ENCODE measurements at regions not wholly inside any gene's neighbourhood (a gene's known extent, or its start where the extent isn't known, plus 50 kb on each side); places are given as distances from the start of the nearest gene placed in this dataset.

- Mint-ChIP-seq H3K27ac (no peak overlapping the region), H3K4me3 (no peak overlapping the region), H3K27me3 (no peaks in the 10 kb centered on the region), H3K9me3 (ENCODE audit: insufficient read depth) (no peaks in the 10 kb centered on the region), H3K4me1 (no peaks in the 10 kb centered on the region)
- ChIA-PET POLR2A (no interaction called here), CTCF (interaction anchor here (0.7 kb wide), 1 partner anchor 81 kb away, joined by 3 read pairs; no protein-coding TSS in a partner anchor)
- no peaks in the 10 kb centered on the region for H3K79me2 ChIP-seq (ENCODE audit: control insufficient read depth, insufficient read depth, low read length)
- no peaks in the 10 kb centered on the region for H3K4me1 ChIP-seq (ENCODE audit: control insufficient read depth in 2 of 2, insufficient read depth in 2 of 2, low read length in 2 of 2)
- no peaks in the 10 kb centered on the region for H3K27me3 ChIP-seq (replicated peaks in 1 of 4; ENCODE audit: control extremely low read depth in 1 of 4, control insufficient read depth in 3 of 4, insufficient read depth in 4 of 4, low read length in 3 of 4)
- WGBS (ENCODE audit: insufficient coverage) = 94% methylated on average over 2 of the region's 3 CpGs
- no peaks in the 10 kb centered on the region for H3K9me3 ChIP-seq (ENCODE audit: control extremely low read depth in 1 of 3, control insufficient read depth in 2 of 3, insufficient read depth in 1 of 3, low read length in 2 of 3)
- H3K9ac ChIP-seq (ENCODE audit: low read length) = no peak overlapping the region
- no peak for TF ChIP-seq EZH2 (IDR thresholded peaks at IDR 0.05; ENCODE audit: borderline replicate concordance, insufficient read depth, low read depth, low read length, poor library complexity, severe bottlenecking)
- TF ChIP-seq, protein P1, sequence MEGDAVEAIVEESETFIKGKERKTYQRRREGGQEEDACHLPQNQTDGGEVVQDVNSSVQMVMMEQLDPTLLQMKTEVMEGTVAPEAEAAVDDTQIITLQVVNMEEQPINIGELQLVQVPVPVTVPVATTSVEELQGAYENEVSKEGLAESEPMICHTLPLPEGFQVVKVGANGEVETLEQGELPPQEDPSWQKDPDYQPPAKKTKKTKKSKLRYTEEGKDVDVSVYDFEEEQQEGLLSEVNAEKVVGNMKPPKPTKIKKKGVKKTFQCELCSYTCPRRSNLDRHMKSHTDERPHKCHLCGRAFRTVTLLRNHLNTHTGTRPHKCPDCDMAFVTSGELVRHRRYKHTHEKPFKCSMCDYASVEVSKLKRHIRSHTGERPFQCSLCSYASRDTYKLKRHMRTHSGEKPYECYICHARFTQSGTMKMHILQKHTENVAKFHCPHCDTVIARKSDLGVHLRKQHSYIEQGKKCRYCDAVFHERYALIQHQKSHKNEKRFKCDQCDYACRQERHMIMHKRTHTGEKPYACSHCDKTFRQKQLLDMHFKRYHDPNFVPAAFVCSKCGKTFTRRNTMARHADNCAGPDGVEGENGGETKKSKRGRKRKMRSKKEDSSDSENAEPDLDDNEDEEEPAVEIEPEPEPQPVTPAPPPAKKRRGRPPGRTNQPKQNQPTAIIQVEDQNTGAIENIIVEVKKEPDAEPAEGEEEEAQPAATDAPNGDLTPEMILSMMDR (IDR thresholded peaks at IDR 0.05) = no peak
- intact Hi-C loops (cut with micrococcal nuclease) = no loop called here
- H3K4me3 ChIP-seq (ENCODE audit: control extremely low read depth in 1 of 5, extremely low read depth in 1 of 5, insufficient read depth in 1 of 5, low read depth in 2 of 5, low read length in 4 of 5) = no peak overlapping the region
- H2AFZ ChIP-seq (ENCODE audit: insufficient read depth, low read depth, low read length, poor library complexity, severe bottlenecking) = no peak overlapping the region
- H3K27ac ChIP-seq (ENCODE audit: low read length in 2 of 2) = no peak overlapping the region
- DNase-seq = no peak
- H3K36me3 ChIP-seq (replicated peaks in 1 of 2; ENCODE audit: control extremely low read depth in 1 of 2, control insufficient read depth in 1 of 2, extremely low read depth in 1 of 2, insufficient read depth in 2 of 2, low read length in 1 of 2) = no peaks in the 10 kb centered on the region
- H4K20me1 ChIP-seq (ENCODE audit: control insufficient read depth, insufficient read depth, low read length, poor library complexity, severe bottlenecking) = no peaks in the 10 kb centered on the region
- no peak overlapping the region for H3K4me2 ChIP-seq (replicated peaks; ENCODE audit: low read depth, low read length, poor library complexity, severe bottlenecking)
- ATAC-seq (ENCODE audit: low read depth) = no peak
These were observed 419.0 kb upstream of the MGAT4C start for GRCh38 chr12:86675197-86675596.

DNA sequence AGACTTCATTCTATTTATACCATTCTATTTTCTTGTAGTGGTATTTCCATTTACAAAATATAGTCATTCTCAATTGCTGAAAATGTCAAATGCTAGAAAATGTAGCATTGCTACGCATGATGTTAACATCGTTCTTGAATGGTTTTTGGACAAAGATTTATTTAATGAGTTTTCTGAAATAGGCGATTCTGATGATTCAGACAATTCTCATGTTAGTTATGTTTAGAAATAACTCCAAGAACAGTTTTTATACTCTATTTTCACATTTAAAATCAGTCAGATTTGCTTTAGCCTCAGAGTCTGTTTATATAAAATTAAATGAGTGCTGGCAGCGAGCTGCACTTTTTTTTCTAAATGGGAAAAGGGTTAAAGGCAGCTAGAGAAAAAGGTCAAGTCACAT lies 414.8 kb upstream of the MGAT4C start:
- intact Hi-C loops (cut with micrococcal nuclease) = no loop called here
- no peak overlapping the region for H3K4me3 Mint-ChIP-seq
- CTCF ChIA-PET = no interaction called here

More for the DNA sequence above, 414.8 kb upstream of the MGAT4C start:
- H3K9ac ChIP-seq (ENCODE audit: low read length) = no peak overlapping the region
- no peaks in the 10 kb centered on the region for H4K20me1 ChIP-seq (ENCODE audit: control insufficient read depth, insufficient read depth, low read length, poor library complexity, severe bottlenecking)
- H3K27me3 ChIP-seq (replicated peaks in 1 of 4; ENCODE audit: control extremely low read depth in 1 of 4, control insufficient read depth in 3 of 4, insufficient read depth in 4 of 4, low read length in 3 of 4) = no peaks in the 10 kb centered on the region
- no peaks in the 10 kb centered on the region for H3K79me2 ChIP-seq (ENCODE audit: control insufficient read depth, insufficient read depth, low read length)
- no peak overlapping the region for H3K4me2 ChIP-seq (replicated peaks; ENCODE audit: low read depth, low read length, poor library complexity, severe bottlenecking)
- Mint-ChIP-seq H3K9me3 (ENCODE audit: insufficient read depth) (no peaks in the 10 kb centered on the region), H3K27me3 (no peaks in the 10 kb centered on the region), H3K4me1 (no peaks in the 10 kb centered on the region), H3K27ac (no peak overlapping the region)
- TF ChIP-seq EZH2 (IDR thresholded peaks at IDR 0.05; ENCODE audit: borderline replicate concordance, insufficient read depth, low read depth, low read length, poor library complexity, severe bottlenecking) = no peak
- TF ChIP-seq, protein P1 (IDR thresholded peaks at IDR 0.05) = no peak
- POLR2A ChIA-PET = no interaction called here
- no peak for ATAC-seq (ENCODE audit: low read depth)
- no peak overlapping the region for H2AFZ ChIP-seq (ENCODE audit: insufficient read depth, low read depth, low read length, poor library complexity, severe bottlenecking)
- no CpG with 5 or more reads among the region's 4 CpGs for WGBS (ENCODE audit: insufficient coverage)
- H3K27ac ChIP-seq (ENCODE audit: low read length in 2 of 2) = no peak overlapping the region
- H3K4me1 ChIP-seq (ENCODE audit: control insufficient read depth in 2 of 2, insufficient read depth in 2 of 2, low read length in 2 of 2) = no peaks in the 10 kb centered on the region
- no peak overlapping the region for H3K4me3 ChIP-seq (ENCODE audit: control extremely low read depth in 1 of 5, extremely low read depth in 1 of 5, insufficient read depth in 1 of 5, low read depth in 2 of 5, low read length in 4 of 5)
- no peak for DNase-seq
- peaks cover 0 to 12% (median 0%) of the 10 kb centered on the region in 3 donors for H3K9me3 ChIP-seq (ENCODE audit: control extremely low read depth in 1 of 3, control insufficient read depth in 2 of 3, insufficient read depth in 1 of 3, low read length in 2 of 3)
- no peaks in the 10 kb centered on the region for H3K36me3 ChIP-seq (replicated peaks in 1 of 2; ENCODE audit: control extremely low read depth in 1 of 2, control insufficient read depth in 1 of 2, extremely low read depth in 1 of 2, insufficient read depth in 2 of 2, low read length in 1 of 2)

Measured in B cell (primary cell).